T-cell (primary cell): ENCODE measurements at regions not wholly inside any gene's neighbourhood (a gene's known extent, or its start where the extent isn't known, plus 50 kb on each side); places are given as distances from the start of the nearest gene placed in this dataset.
"Not testable (repeated sequence)": the region's sequence is repeated elsewhere in the genome, so short reads cannot be mapped to it uniquely, and the experiment has no call there.

Source experiments
- ATAC-seq, 4 experiments: fragments of 200-7000 bp in 3 of 4; fragments of 150-1000 bp in 1 of 4; cut with Tn5 transposase; replicated peaks in 1 of 4; 1 replicate in 3 of 4; 2 replicates in 1 of 4; pipeline ENCODE4 v1.10.0; 2021; ENCODE audit warnings: moderate library complexity in 3 of 4, mild to moderate bottlenecking in 2 of 4, moderate number of reproducible peaks in 1 of 4
- CTCF ChIA-PET, 2 donors: fragments of 300-600 bp; sonication (Branson Sonifier 250); formaldehyde crosslinking; loops; one replicate each; lab custom pipeline; 2022; ENCODE audit warnings: antibody characterized with exemption in 2 of 2; lab: Charles Lee
- POLR2A ChIA-PET, 2 donors: fragments of 300-600 bp; sonication (Branson Sonifier 250); formaldehyde crosslinking; loops; one replicate each; lab custom pipeline; 2022; ENCODE audit warnings: antibody characterized with exemption in 2 of 2; lab: Charles Lee
- DNase-seq, 35 experiments: peaks; one replicate each; pipeline versions ENCODE4 v3.0.0 to v3.0.0-alpha.2; 2013 to 2023
- H3K27ac ChIP-seq: one replicate; pipeline ENCODE4 v1.5.1; 2013; ENCODE audit warnings: low read length
- H3K27me3 ChIP-seq, 2 experiments: replicated peaks in 1 of 2; 1 replicate in 1 of 2; 2 replicates in 1 of 2; pipeline versions ENCODE4 v1.6.1 to v1.7.0; 2013; ENCODE audit warnings: low read length in 1 of 2, mixed read lengths in 1 of 2; ENCODE audit not compliant: control insufficient read depth in 2 of 2, insufficient read depth in 2 of 2; ENCODE audit errors: extremely low read depth in 1 of 2
- H3K36me3 ChIP-seq, 2 donors: 1 replicate in 1 of 2; 2 replicates in 1 of 2; pipeline versions ENCODE4 v1.6.1 to v1.7.0; 2013; ENCODE audit warnings: low read length in 1 of 2; ENCODE audit not compliant: control insufficient read depth in 2 of 2, insufficient read depth in 1 of 2; ENCODE audit errors: extremely low read depth in 1 of 2
- H3K4me1 ChIP-seq, 2 experiments: 1 replicate in 1 of 2; 2 replicates in 1 of 2; pipeline versions ENCODE4 v1.6.1 to v1.7.0; 2013; ENCODE audit warnings: low read length in 2 of 2, mixed read lengths in 1 of 2; ENCODE audit not compliant: insufficient read depth in 2 of 2, control insufficient read depth in 1 of 2; ENCODE audit errors: extremely low read depth in 1 of 2
- H3K4me3 ChIP-seq, 2 donors: 1 replicate in 1 of 2; 2 replicates in 1 of 2; pipeline versions ENCODE4 v1.5.1 to v1.7.0; 2013; ENCODE audit warnings: mild to moderate bottlenecking in 2 of 2, low read length in 1 of 2, moderate library complexity in 1 of 2; ENCODE audit not compliant: control insufficient read depth in 1 of 2; ENCODE audit errors: extremely low read depth in 1 of 2
- H3K9me3 ChIP-seq: 2 replicates; pipeline ENCODE4 v1.7.0; 2013
- H3K27ac Mint-ChIP-seq, 2 donors: one replicate each; pipeline ENCODE4 v1.8.0; 2020 to 2021; ENCODE audit warnings: mild to moderate bottlenecking in 2 of 2, mixed read lengths in 2 of 2
- H3K27me3 Mint-ChIP-seq, 2 donors: one replicate each; pipeline ENCODE4 v1.8.0; 2021 to 2022; ENCODE audit warnings: mixed read lengths in 2 of 2
- H3K36me3 Mint-ChIP-seq: one replicate; pipeline ENCODE4 v1.8.0; 2021; ENCODE audit warnings: mixed read lengths
- H3K4me1 Mint-ChIP-seq, 3 donors: one replicate each; pipeline ENCODE4 v1.8.0; 2020 to 2022; ENCODE audit warnings: mixed read lengths in 3 of 3, mild to moderate bottlenecking in 1 of 3
- H3K4me3 Mint-ChIP-seq, 3 donors: one replicate each; pipeline ENCODE4 v1.8.0; 2020 to 2022; ENCODE audit warnings: mild to moderate bottlenecking in 3 of 3, mixed read lengths in 3 of 3, moderate library complexity in 3 of 3
- H3K9me3 Mint-ChIP-seq, 3 donors: one replicate each; pipeline ENCODE4 v1.8.0; 2020 to 2022; ENCODE audit warnings: mixed read lengths in 3 of 3
- WGBS: methylation state at CpG from one replicate; pipeline ENCODE4 v1.1.5; 2013; ENCODE audit warnings: missing lambda C conversion rate; ENCODE audit not compliant: insufficient coverage; 5-methylcytosine and 5-hydroxymethylcytosine counted together

DNA sequence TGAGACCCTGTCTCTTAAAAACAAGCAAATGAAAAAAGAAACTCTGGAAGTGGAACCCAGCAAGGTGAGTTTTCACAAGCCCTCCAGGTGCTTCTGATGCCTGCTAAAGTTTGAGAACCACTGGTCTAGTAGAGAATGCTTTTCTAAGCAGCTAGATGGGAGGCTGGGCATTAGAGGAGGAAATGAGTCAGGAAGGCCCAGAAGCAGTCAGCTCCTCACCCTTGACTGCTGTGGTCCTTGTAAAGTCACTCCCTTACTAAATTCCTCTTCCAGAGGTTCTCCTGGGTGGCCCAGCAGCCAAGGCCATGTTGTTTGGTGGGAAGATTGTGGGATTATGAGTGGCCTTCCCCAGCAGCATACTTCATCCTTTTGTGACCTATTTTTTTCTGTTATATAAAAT lies 52.0 kb upstream of the FYN start:
- ChIA-PET POLR2A (no interaction called here), CTCF (interaction anchor here in 1 of 2 donors (0.7 kb wide), 1 partner anchor 94 kb away, joined by 6 read pairs; no protein-coding TSS in a partner anchor)
- peaks cover 9 to 12% (median 10%) of the 10 kb centered on the region in 3 donors for H3K4me1 Mint-ChIP-seq
- no peaks in the 10 kb centered on the region for H3K9me3 Mint-ChIP-seq
- no peaks in the 10 kb centered on the region for H3K36me3 Mint-ChIP-seq
- peaks cover 0 to 2% of the 10 kb centered on the region in 2 donors for H3K27me3 Mint-ChIP-seq
- ATAC-seq: peak in 2 of 4 experiments; percentile 42 to 60
- H3K4me3 Mint-ChIP-seq: no peak overlapping the region
- Histone ChIP-seq H3K4me3 (no peak overlapping the region), H3K9me3 (no peaks in the 10 kb centered on the region), H3K27me3 (no peaks in the 10 kb centered on the region), H3K27ac (no peak overlapping the region), H3K4me1 (no peaks in the 10 kb centered on the region), H3K36me3 (no peaks in the 10 kb centered on the region)
- no peak overlapping the region for H3K27ac Mint-ChIP-seq
- no peak for DNase-seq

DNA sequence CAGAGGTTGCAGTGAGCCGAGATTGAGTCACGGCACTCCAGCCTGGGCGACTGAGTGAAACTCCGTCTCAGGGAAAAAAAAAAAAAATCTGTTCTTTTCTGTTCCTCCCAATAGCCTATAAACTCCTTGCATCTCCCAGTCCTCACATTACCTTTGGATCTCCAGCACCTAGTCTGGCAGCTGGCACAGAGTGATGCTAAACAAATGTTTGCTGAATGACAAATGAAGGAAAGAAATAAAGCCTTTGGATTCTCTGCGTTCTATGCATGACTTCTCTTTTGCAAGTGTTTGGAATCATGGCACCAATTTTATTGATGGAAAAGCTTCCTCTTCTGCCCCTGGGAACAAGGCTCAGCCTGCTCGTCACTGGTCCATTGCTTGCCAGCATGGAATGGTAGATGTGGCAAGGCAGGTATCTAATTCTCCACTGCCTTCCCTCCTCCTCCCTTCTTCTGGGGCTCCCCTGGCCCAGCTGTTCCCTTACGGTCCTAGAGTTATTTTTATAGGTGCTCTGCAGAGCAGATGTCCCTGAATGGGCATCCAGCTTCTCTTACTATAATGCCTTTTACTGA lies 53.6 kb upstream of the FYN start:
- H3K27ac Mint-ChIP-seq: no peak overlapping the region
- peaks cover under 1% of the 10 kb centered on the region for H3K36me3 Mint-ChIP-seq
- H3K4me3 ChIP-seq: no peak overlapping the region
- DNase-seq: no peak
- no peak overlapping the region for H3K4me3 Mint-ChIP-seq
- peaks cover under 1 to 4% (median 3%) of the 10 kb centered on the region in 3 donors for H3K9me3 Mint-ChIP-seq
- 70% methylated on average over 2 of the region's 7 CpGs for WGBS
- no peaks in the 10 kb centered on the region for H3K27me3 ChIP-seq
- no peaks in the 10 kb centered on the region for H3K4me1 ChIP-seq
- ChIA-PET CTCF (interaction anchor here in 1 of 2 donors (0.7 kb wide), 1 partner anchor 217 kb away, joined by 4 read pairs; no protein-coding TSS in a partner anchor), POLR2A (no interaction called here)
- no peaks in the 10 kb centered on the region for H3K9me3 ChIP-seq
- no peaks in the 10 kb centered on the region for H3K36me3 ChIP-seq
- no peak overlapping the region for H3K27ac ChIP-seq
- no peaks in the 10 kb centered on the region for H3K27me3 Mint-ChIP-seq
- ATAC-seq: no peak
- H3K4me1 Mint-ChIP-seq: peaks cover 8 to 10% (median 9%) of the 10 kb centered on the region in 3 donors

GRCh38 chr6:111927321-111927720 lies 54.1 kb upstream of the FYN start:
- CTCF ChIA-PET: interaction anchor here in 1 of 2 donors (0.7 kb wide), 1 partner anchor 217 kb away, joined by 4 read pairs; no protein-coding TSS in a partner anchor

GRCh38 chr6:111928139-111928538 lies 54.9 kb upstream of the FYN start:
- Histone ChIP-seq H3K27me3 (no peaks in the 10 kb centered on the region), H3K9me3 (no peaks in the 10 kb centered on the region), H3K36me3 (no peaks in the 10 kb centered on the region), H3K4me1 (no peaks in the 10 kb centered on the region), H3K27ac (no peak overlapping the region), H3K4me3 (no peak overlapping the region)
- no CpG with 5 or more reads among the region's 1 CpG for WGBS
- no peak for DNase-seq
- Mint-ChIP-seq H3K9me3 (peaks cover 11 to 14% (median 11%) of the 10 kb centered on the region in 3 donors), H3K36me3 (peaks cover 9% of the 10 kb centered on the region), H3K4me3 (no peak overlapping the region), H3K27ac (no peak overlapping the region), H3K27me3 (no peaks in the 10 kb centered on the region), H3K4me1 (peaks cover 8 to 10% (median 9%) of the 10 kb centered on the region in 3 donors)
- no peak for ATAC-seq
- ChIA-PET POLR2A (interaction anchor here in 1 of 2 donors (0.6 kb wide), 1 partner anchor 77 kb away, joined by 3 read pairs; no protein-coding TSS in a partner anchor), CTCF (no interaction called here)

More at GRCh38 chr6:111927321-111927720, 54.1 kb upstream of the FYN start:
- Mint-ChIP-seq H3K27me3 (no peaks in the 10 kb centered on the region), H3K9me3 (peaks cover 5 to 9% (median 6%) of the 10 kb centered on the region in 3 donors), H3K4me1 (peaks cover 8 to 10% (median 9%) of the 10 kb centered on the region in 3 donors), H3K27ac (no peak overlapping the region), H3K4me3 (no peak overlapping the region), H3K36me3 (peaks cover 5% of the 10 kb centered on the region)
- WGBS: 85% methylated on average over 2 of the region's 7 CpGs
- Histone ChIP-seq H3K4me1 (no peaks in the 10 kb centered on the region), H3K4me3 (no peak overlapping the region), H3K27me3 (no peaks in the 10 kb centered on the region), H3K36me3 (no peaks in the 10 kb centered on the region), H3K27ac (no peak overlapping the region), H3K9me3 (no peaks in the 10 kb centered on the region)
- DNase-seq (no peak), ATAC-seq (no peak)
- POLR2A ChIA-PET: no interaction called here

GRCh38 chr6:111934611-111935010 lies 61.4 kb upstream of the FYN start:
- H3K27me3 ChIP-seq, H3K27me3 Mint-ChIP-seq, H3K36me3 ChIP-seq, DNase-seq, H3K36me3 Mint-ChIP-seq, H3K27ac Mint-ChIP-seq, H3K9me3 ChIP-seq, H3K4me3 Mint-ChIP-seq, ATAC-seq, H3K4me3 ChIP-seq, H3K4me1 Mint-ChIP-seq, H3K27ac ChIP-seq, H3K4me1 ChIP-seq, POLR2A ChIA-PET: not testable (repeated sequence)
- CTCF ChIA-PET: interaction anchor here in 1 of 2 donors (0.7 kb wide), 1 partner anchor 207 kb away, joined by 3 read pairs; no protein-coding TSS in a partner anchor
- H3K9me3 Mint-ChIP-seq: peaks cover 11 to 14% (median 11%) of the 10 kb centered on the region in 3 donors
- 100% methylated on average over 3 of the region's 5 CpGs for WGBS

GRCh38 chr6:111936718-111937117 lies 63.5 kb upstream of the FYN start:
- POLR2A ChIA-PET: no interaction called here

More at GRCh38 chr6:111936718-111937117, 63.5 kb upstream of the FYN start:
- Mint-ChIP-seq H3K36me3 (peaks cover 9% of the 10 kb centered on the region), H3K27me3 (no peaks in the 10 kb centered on the region), H3K27ac (no peak overlapping the region), H3K4me3 (no peak overlapping the region), H3K9me3 (peaks cover 9 to 12% (median 11%) of the 10 kb centered on the region in 3 donors), H3K4me1 (peaks cover 0 to 9% (median 0%) of the 10 kb centered on the region in 3 donors)
- no peaks in the 10 kb centered on the region for H3K9me3 ChIP-seq
- CTCF ChIA-PET: interaction anchor here in 1 of 2 donors (0.6 kb wide), 1 partner anchor 63 kb away, joined by 3 read pairs; no protein-coding TSS in a partner anchor
- no peak for DNase-seq
- no peak for ATAC-seq
- H3K36me3 ChIP-seq: no peaks in the 10 kb centered on the region
- no peak overlapping the region for H3K4me3 ChIP-seq
- H3K27me3 ChIP-seq: no peaks in the 10 kb centered on the region
- H3K4me1 ChIP-seq: no peaks in the 10 kb centered on the region
- H3K27ac ChIP-seq: no peak overlapping the region
